Stimulated activated CD4-positive, alpha-beta T cell treated with anti-CD3 and anti-CD28 coated beads, Interleukin-12 subunit alpha, Interleukin-12 subunit beta, amount 100 ng/mL, for 48 hours (primary cell): ENCODE measurements at regions not wholly inside any gene's neighbourhood (a gene's known extent, or its start where the extent isn't known, plus 50 kb on each side); places are given as distances from the start of the nearest gene placed in this dataset.

ENCODE experiments used
- DNase-seq, 3 donors: peaks; one replicate each; pipeline ENCODE4 v3.0.0-alpha.2; 2020; ENCODE audit warnings: low read depth in 2 of 3, low spot score in 1 of 3

GRCh38 chr3:135905058-135905724 lies 60.3 kb upstream of the PPP2R3A start:
- DNase-seq = no peak

GRCh38 chr3:135907422-135908165 lies 57.9 kb upstream of the PPP2R3A start:
- no peak for DNase-seq

GRCh38 chr3:135908225-135908624 lies 57.3 kb upstream of the PPP2R3A start:
- no peak for DNase-seq

DNA sequence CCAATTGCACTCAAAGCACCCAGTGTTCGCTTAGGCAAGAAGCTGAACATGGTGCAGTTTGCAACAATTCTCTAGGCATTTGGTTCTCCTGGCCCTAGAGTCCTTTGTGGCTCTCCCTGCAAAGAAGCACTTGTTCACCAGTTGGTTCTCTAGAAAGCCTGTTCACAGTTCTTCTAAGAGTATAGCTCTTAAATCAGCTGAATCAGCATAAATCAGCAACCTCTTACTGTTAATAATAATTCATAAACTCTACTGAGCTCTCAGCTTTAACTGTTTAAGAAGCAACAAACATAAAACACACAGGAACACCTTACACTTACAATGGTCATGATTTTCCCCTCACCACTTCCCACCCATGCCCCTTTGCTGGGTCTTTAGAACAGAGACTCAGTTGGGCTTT lies 56.8 kb upstream of the PPP2R3A start:
- DNase-seq = no peak

GRCh38 chr3:135911110-135911509 lies 54.4 kb upstream of the PPP2R3A start:
- no peak for DNase-seq

GRCh38 chr3:135915206-135915605 lies 50.3 kb upstream of the PPP2R3A start:
- DNase-seq = no peak
